ENCODE measurements at regions not wholly inside any gene's neighbourhood (a gene's known extent, or its start where the extent isn't known, plus 50 kb on each side); places are given as distances from the start of the nearest gene placed in this dataset.

- DNase-seq (no peak), ATAC-seq (ENCODE audit: poor library complexity) (no peak)
- H3K9me3 Mint-ChIP-seq: peaks cover 16% of the 10 kb centered on the region
- H3K4me3 ChIP-seq (ENCODE audit: low read length): no peak overlapping the region
- H3K27ac Mint-ChIP-seq: no peak overlapping the region
- no peaks in the 10 kb centered on the region for H3K27me3 Mint-ChIP-seq
- H3K36me3 Mint-ChIP-seq (ENCODE audit: low read depth): no peaks in the 10 kb centered on the region
- no peak overlapping the region for H3K4me3 Mint-ChIP-seq
- H3K27me3 ChIP-seq (ENCODE audit: control insufficient read depth in 1 of 2, insufficient read depth in 2 of 2, low read length in 2 of 2): no peaks in the 10 kb centered on the region
- POLR2A ChIA-PET: no interaction called here
- H3K27ac ChIP-seq (ENCODE audit: low read depth in 1 of 2, low read length in 2 of 2): no peak overlapping the region
- intact Hi-C loops (cut with DNase I, micrococcal nuclease): no loop called here
- CTCF ChIA-PET: no interaction called here
- TF ChIP-seq, protein P1, sequence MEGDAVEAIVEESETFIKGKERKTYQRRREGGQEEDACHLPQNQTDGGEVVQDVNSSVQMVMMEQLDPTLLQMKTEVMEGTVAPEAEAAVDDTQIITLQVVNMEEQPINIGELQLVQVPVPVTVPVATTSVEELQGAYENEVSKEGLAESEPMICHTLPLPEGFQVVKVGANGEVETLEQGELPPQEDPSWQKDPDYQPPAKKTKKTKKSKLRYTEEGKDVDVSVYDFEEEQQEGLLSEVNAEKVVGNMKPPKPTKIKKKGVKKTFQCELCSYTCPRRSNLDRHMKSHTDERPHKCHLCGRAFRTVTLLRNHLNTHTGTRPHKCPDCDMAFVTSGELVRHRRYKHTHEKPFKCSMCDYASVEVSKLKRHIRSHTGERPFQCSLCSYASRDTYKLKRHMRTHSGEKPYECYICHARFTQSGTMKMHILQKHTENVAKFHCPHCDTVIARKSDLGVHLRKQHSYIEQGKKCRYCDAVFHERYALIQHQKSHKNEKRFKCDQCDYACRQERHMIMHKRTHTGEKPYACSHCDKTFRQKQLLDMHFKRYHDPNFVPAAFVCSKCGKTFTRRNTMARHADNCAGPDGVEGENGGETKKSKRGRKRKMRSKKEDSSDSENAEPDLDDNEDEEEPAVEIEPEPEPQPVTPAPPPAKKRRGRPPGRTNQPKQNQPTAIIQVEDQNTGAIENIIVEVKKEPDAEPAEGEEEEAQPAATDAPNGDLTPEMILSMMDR (IDR thresholded peaks at IDR 0.05): no peak
- peaks cover 0 to 9% of the 10 kb centered on the region in 2 experiments for H3K9me3 ChIP-seq (ENCODE audit: control insufficient read depth in 1 of 2, insufficient read depth in 1 of 2, low read length in 2 of 2)
- H3K4me1 ChIP-seq (ENCODE audit: insufficient read depth, low read length): no peaks in the 10 kb centered on the region
- no peaks in the 10 kb centered on the region for H3K4me1 Mint-ChIP-seq (ENCODE audit: low read depth)
- no peaks in the 10 kb centered on the region for H3K36me3 ChIP-seq (ENCODE audit: insufficient read depth, low read length)
Observed at GRCh38 chr1:80158266-80158665, 1151.7 kb upstream of the ADGRL4 start.

DNA sequence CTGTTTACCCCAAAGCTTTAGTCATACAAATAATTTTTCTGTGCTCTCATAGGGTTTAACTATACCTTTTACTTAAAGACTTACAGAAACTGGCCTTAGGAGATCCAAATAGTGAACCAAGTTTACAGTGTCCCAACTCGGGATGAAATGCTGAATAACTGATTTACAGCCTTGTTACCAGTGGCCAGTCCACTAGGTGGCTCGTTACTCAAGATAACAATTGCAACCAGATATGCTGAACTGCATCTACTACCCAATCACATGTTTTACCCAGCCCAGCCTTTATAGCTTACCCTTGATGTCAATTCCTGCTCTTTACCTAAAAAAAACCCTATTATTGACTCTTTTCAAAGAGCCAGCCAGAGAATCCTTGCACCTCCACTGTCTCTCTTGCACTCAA lies 1148.8 kb upstream of the ADGRL4 start:
- H3K9me3 ChIP-seq (ENCODE audit: control insufficient read depth in 1 of 2, insufficient read depth in 1 of 2, low read length in 2 of 2): peaks cover 0 to 9% of the 10 kb centered on the region in 2 experiments
- H3K4me1 ChIP-seq (ENCODE audit: insufficient read depth, low read length): no peaks in the 10 kb centered on the region
- H3K4me3 ChIP-seq (ENCODE audit: low read length): no peak overlapping the region
- no peak overlapping the region for H3K27ac ChIP-seq (ENCODE audit: low read depth in 1 of 2, low read length in 2 of 2)
- no peaks in the 10 kb centered on the region for H3K4me1 Mint-ChIP-seq (ENCODE audit: low read depth)
- no peak overlapping the region for H3K4me3 Mint-ChIP-seq
- H3K27me3 ChIP-seq (ENCODE audit: control insufficient read depth in 1 of 2, insufficient read depth in 2 of 2, low read length in 2 of 2): no peaks in the 10 kb centered on the region
- no peak for DNase-seq
- ATAC-seq (ENCODE audit: poor library complexity): no peak
- CTCF ChIA-PET: interaction anchor here (1.0 kb wide), 1 partner anchor 9 kb away, joined by 3 read pairs; no protein-coding TSS in a partner anchor
- peaks cover 12% of the 10 kb centered on the region for H3K9me3 Mint-ChIP-seq
- POLR2A ChIA-PET: no interaction called here
- TF ChIP-seq, protein P1 (IDR thresholded peaks at IDR 0.05): no peak
- no peaks in the 10 kb centered on the region for H3K27me3 Mint-ChIP-seq
- intact Hi-C loops (cut with DNase I, micrococcal nuclease): no loop called here
- H3K36me3 Mint-ChIP-seq (ENCODE audit: low read depth): no peaks in the 10 kb centered on the region
- H3K36me3 ChIP-seq (ENCODE audit: insufficient read depth, low read length): no peaks in the 10 kb centered on the region
- H3K27ac Mint-ChIP-seq: no peak overlapping the region

DNA sequence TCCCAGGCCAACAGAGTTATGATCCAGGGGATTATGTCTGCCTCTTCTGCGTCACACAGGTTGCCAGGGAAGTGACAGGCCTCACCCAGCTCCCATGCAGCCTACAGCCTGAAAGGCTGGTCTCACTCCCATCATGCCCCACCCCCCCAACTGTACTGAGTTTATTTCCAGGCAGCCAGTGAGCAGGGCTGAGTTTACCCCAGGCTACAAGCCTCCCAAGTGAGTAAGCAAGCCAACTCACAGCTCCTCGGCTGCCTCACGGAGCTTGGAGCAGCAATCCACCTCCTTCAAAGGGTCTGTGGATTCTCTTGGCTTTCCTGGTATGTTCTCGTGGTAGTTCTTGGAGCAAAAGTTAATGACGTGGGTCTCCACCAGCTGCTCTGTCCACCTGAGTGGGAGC lies 1147.6 kb upstream of the ADGRL4 start:
- Mint-ChIP-seq H3K27me3 (no peaks in the 10 kb centered on the region), H3K4me3 (no peak overlapping the region), H3K27ac (no peak overlapping the region), H3K4me1 (ENCODE audit: low read depth) (no peaks in the 10 kb centered on the region), H3K9me3 (peaks cover 12% of the 10 kb centered on the region), H3K36me3 (ENCODE audit: low read depth) (no peaks in the 10 kb centered on the region)
- TF ChIP-seq, protein P1 (IDR thresholded peaks at IDR 0.05): no peak
- Histone ChIP-seq H3K4me1 (ENCODE audit: insufficient read depth, low read length) (no peaks in the 10 kb centered on the region), H3K27ac (ENCODE audit: low read depth in 1 of 2, low read length in 2 of 2) (no peak overlapping the region), H3K36me3 (ENCODE audit: insufficient read depth, low read length) (no peaks in the 10 kb centered on the region), H3K9me3 (ENCODE audit: control insufficient read depth in 1 of 2, insufficient read depth in 1 of 2, low read length in 2 of 2) (peaks cover 0 to 9% of the 10 kb centered on the region in 2 experiments), H3K27me3 (ENCODE audit: control insufficient read depth in 1 of 2, insufficient read depth in 2 of 2, low read length in 2 of 2) (no peaks in the 10 kb centered on the region), H3K4me3 (ENCODE audit: low read length) (no peak overlapping the region)
- CTCF ChIA-PET: no interaction called here
- ATAC-seq (ENCODE audit: poor library complexity): no peak
- intact Hi-C loops (cut with DNase I, micrococcal nuclease): no loop called here
- POLR2A ChIA-PET: no interaction called here
- no peak for DNase-seq
